Neutrophil (primary cell): ENCODE measurements at regions not wholly inside any gene's neighbourhood (a gene's known extent, or its start where the extent isn't known, plus 50 kb on each side); places are given as distances from the start of the nearest gene placed in this dataset.

Experiments used
- H3K27ac ChIP-seq: fragments of 200-600 bp; sonication (generic); 2 replicates; pipeline ENCODE4 v1.5.1; 2016; ENCODE audit warnings: mild to moderate bottlenecking, moderate library complexity
- H3K27me3 ChIP-seq: fragments of 200-600 bp; sonication (generic); 2 replicates; pipeline ENCODE4 v1.6.0; 2016; ENCODE audit warnings: mild to moderate bottlenecking
- H3K36me3 ChIP-seq: fragments of 200-600 bp; sonication (generic); 2 replicates; pipeline ENCODE4 v1.5.1; 2017
- H3K4me1 ChIP-seq, 2 experiments: fragments of 200-600 bp in 1 of 2; sonication (generic) in 1 of 2; 1 replicate in 1 of 2; 2 replicates in 1 of 2; pipeline versions ENCODE4 v1.5.1 to v1.6.1; 2013 to 2016; ENCODE audit warnings: low read depth in 1 of 2, low read length in 1 of 2, mild to moderate bottlenecking in 1 of 2, moderate library complexity in 1 of 2; ENCODE audit not compliant: control insufficient read depth in 1 of 2, insufficient read depth in 1 of 2
- H3K4me3 ChIP-seq, 2 experiments: fragments of 200-600 bp in 1 of 2; sonication (generic) in 1 of 2; 1 replicate in 1 of 2; 2 replicates in 1 of 2; pipeline ENCODE4 v1.5.1; 2013 to 2016; ENCODE audit warnings: low read depth in 1 of 2, low read length in 1 of 2, mild to moderate bottlenecking in 1 of 2, moderate library complexity in 1 of 2
- H3K9me3 ChIP-seq: fragments of 200-600 bp; sonication (generic); 2 replicates; pipeline ENCODE4 v1.5.1; 2016
- TF ChIP-seq, protein P1 (sequence below): fragments of 200-600 bp; sonication (generic); IDR thresholded peaks from 2 replicates; pipeline ENCODE4 v1.5.1; 2016; ENCODE audit warnings: antibody characterized with exemption

DNA sequence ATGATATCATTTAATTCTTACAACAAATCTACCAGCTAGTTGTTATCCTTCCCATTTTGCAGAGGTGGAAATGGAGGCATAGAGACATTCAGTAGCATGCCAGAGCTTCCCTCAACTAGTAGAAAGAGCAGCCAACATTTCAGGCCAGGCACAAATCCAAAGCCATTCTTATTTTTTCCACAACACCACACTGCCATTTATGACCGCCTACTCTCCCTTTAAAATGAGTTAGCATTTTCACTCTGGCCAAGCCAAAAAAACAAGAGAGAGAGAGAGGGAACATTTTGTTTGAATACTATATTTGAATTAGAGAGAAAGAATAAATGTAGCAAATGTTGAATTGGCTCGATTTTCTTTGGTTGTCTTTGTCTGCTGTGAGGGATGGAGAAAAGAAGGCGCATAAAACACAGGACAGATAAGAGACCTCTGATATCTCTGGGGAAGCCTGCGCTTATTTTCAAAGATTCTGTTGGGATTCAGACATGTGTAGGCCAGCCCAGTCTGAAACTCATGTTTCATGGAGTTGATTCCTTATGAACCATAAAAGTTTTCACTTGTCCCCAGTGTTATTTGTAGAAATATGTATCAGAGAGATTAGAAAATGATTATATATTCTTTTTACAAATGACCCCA, 265.7 kb downstream of the RAB28 start:
- H3K4me3 ChIP-seq, result no peak overlapping the region

DNA sequence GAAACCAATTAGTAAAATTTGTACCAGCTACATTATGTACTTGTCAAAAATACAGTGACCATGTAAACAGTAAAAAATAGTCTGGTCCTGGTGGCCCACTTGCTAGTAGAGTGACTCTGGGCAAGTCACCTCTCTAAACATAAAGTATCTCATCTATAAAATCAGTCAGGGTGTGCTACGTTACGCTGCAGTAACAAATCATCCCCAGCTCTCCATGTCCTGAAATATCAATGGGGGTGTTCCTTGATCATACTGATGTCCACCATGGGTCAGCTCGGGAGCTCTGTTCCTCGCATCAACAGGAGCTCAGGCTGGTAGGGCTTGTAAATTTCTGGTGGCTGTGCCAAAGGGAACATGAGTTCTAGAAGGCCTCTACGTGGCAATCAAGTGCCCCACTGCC, 268.6 kb downstream of the RAB28 start:
- Histone ChIP-seq H3K27ac (no peak overlapping the region), H3K36me3 (no peaks in the 10 kb centered on the region), H3K9me3 (no peaks in the 10 kb centered on the region), H3K27me3 (no peaks in the 10 kb centered on the region), H3K4me3 (no peak overlapping the region), H3K4me1 (no peaks in the 10 kb centered on the region)
- TF ChIP-seq, protein P1, sequence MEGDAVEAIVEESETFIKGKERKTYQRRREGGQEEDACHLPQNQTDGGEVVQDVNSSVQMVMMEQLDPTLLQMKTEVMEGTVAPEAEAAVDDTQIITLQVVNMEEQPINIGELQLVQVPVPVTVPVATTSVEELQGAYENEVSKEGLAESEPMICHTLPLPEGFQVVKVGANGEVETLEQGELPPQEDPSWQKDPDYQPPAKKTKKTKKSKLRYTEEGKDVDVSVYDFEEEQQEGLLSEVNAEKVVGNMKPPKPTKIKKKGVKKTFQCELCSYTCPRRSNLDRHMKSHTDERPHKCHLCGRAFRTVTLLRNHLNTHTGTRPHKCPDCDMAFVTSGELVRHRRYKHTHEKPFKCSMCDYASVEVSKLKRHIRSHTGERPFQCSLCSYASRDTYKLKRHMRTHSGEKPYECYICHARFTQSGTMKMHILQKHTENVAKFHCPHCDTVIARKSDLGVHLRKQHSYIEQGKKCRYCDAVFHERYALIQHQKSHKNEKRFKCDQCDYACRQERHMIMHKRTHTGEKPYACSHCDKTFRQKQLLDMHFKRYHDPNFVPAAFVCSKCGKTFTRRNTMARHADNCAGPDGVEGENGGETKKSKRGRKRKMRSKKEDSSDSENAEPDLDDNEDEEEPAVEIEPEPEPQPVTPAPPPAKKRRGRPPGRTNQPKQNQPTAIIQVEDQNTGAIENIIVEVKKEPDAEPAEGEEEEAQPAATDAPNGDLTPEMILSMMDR, result no peak

More for the DNA sequence above, 265.7 kb downstream of the RAB28 start:
- no peaks in the 10 kb centered on the region for H3K9me3 ChIP-seq
- no peaks in the 10 kb centered on the region for H3K27me3 ChIP-seq
- no peaks in the 10 kb centered on the region for H3K36me3 ChIP-seq
- TF ChIP-seq, protein P1, result no peak
- H3K27ac ChIP-seq, result no peak overlapping the region
- H3K4me1 ChIP-seq, result no peaks in the 10 kb centered on the region

DNA sequence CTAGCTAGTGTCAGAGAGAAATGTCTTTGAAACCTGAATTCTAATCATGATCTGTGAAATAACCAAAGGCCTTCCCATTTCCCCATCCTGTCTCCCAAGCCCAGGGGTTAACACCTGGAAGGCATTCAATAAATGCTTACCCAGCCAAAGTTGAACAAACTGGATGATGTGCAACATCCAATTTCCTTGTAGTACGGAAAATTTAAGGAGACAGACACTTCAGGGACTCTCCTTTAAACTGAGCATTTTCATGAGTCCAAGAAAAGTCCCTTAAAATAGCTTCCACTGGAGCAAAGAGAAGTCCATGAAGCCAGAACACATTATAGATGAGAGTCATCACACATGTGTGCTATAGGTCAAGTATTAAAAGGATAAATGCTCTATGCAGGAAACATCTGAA, 271.2 kb downstream of the RAB28 start:
- H3K27ac ChIP-seq, result no peak overlapping the region
- no peaks in the 10 kb centered on the region for H3K4me1 ChIP-seq
- no peaks in the 10 kb centered on the region for H3K27me3 ChIP-seq
- no peak overlapping the region for H3K4me3 ChIP-seq
- no peaks in the 10 kb centered on the region for H3K9me3 ChIP-seq
- no peaks in the 10 kb centered on the region for H3K36me3 ChIP-seq
- TF ChIP-seq, protein P1, result no peak

DNA sequence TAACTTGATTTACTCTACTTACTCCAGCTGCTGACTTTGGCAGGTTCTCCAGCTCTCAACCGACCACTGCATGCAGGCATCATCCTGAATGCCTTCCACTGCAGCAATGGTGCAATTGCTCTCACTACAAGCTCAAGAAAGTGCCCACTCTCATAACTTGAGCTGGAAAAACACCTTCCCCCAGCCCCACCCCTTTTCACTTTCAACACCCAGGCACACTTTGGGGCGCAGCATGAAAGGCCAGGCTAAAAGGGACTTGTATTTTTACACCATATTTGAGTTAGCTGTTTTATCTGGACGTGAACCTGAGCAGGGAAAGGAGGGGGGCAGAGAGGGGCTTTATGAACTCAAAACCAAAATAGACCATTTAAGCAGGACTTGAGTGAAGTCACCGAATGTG, 274.5 kb downstream of the RAB28 start:
- TF ChIP-seq, protein P1, result no peak
- Histone ChIP-seq H3K4me1 (no peaks in the 10 kb centered on the region), H3K4me3 (no peak overlapping the region), H3K36me3 (no peaks in the 10 kb centered on the region), H3K27me3 (no peaks in the 10 kb centered on the region), H3K27ac (no peak overlapping the region), H3K9me3 (no peaks in the 10 kb centered on the region)

DNA sequence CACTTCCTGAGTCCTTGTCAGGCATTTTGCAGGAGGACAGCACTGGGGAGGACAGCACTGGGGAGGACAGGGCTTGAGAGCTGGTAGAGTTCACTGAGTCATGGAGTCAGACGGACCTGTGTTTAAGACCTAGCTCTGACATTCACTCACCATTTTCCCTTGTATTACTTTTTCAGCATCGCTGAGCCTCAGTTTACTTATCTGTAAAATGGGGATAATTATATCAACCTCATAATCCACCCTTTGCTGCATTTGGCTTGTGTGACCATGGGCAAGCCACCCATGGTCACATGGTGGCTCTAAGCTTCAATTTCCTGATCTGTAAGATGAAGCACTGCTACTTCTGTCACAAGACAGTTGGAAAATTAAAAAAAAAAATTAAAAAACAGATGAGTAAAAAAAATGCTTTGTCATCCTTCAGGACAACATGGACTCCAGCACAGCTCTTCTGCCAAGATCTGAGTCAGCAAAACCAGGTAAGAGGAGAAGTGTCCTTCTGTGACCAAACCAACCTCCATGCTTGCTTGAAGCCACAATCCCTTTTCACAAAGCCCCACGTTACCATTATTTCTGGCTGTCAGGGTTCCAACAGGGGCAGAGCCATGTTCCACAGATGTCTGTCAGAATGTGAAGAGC, 275.5 kb downstream of the RAB28 start:
- no peaks in the 10 kb centered on the region for H3K9me3 ChIP-seq
- TF ChIP-seq, protein P1, result no peak
- H3K4me1 ChIP-seq, result no peaks in the 10 kb centered on the region
- no peaks in the 10 kb centered on the region for H3K27me3 ChIP-seq
- no peak overlapping the region for H3K27ac ChIP-seq
- no peaks in the 10 kb centered on the region for H3K36me3 ChIP-seq
- H3K4me3 ChIP-seq, result no peak overlapping the region
